Testis (tissue), 2 donors: ENCODE measurements at regions not wholly inside any gene's neighbourhood (a gene's known extent, or its start where the extent isn't known, plus 50 kb on each side); places are given as distances from the start of the nearest gene placed in this dataset.

Experiments
- DNase-seq: peaks from one replicate; pipeline ENCODE4 v3.0.0-alpha.2; 2019
- H3K27ac ChIP-seq, 2 donors: fragments of 200-600 bp; sonication (generic); one replicate each; pipeline ENCODE4 v1.5.1; 2019
- H3K27me3 ChIP-seq: fragments of 200-600 bp; sonication (generic); one replicate; pipeline ENCODE4 v1.5.1; 2019
- H3K36me3 ChIP-seq: fragments of 200-600 bp; sonication (generic); one replicate; pipeline ENCODE4 v1.5.1; 2017; ENCODE audit warnings: low read depth; ENCODE audit errors: missing control alignments
- H3K4me1 ChIP-seq: fragments of 200-600 bp; sonication (generic); one replicate; pipeline ENCODE4 v1.5.1; 2019
- H3K4me3 ChIP-seq, 2 donors: fragments of 200-600 bp; sonication (generic); one replicate each; pipeline ENCODE4 v1.5.1; 2017 to 2019
- H3K9me3 ChIP-seq: fragments of 200-600 bp; sonication (generic); one replicate; pipeline ENCODE4 v1.5.1; 2017
- POLR2A ChIP-seq: fragments of 450-650 bp; IDR thresholded peaks from one replicate; pipeline ENCODE4 v1.6.1; 2017; ENCODE audit warnings: antibody characterized with exemption, mild to moderate bottlenecking, moderate library complexity
- WGBS, 2 donors: methylation state at CpG; one replicate each; pipeline ENCODE4 v1.1.5; 2018; 5-methylcytosine and 5-hydroxymethylcytosine counted together
- intact Hi-C: fragments of 100-400 bp; cut with DNase I; formaldehyde crosslinking; loops from one replicate; pipeline ENCODE4 v1.15.1; 2023; ENCODE audit warnings: low total_unique reads
- TF ChIP-seq, protein P1 (sequence below), 3 experiments: fragments of 450-650 bp in 2 of 3; fragments of 200-600 bp in 1 of 3; sonication (generic) in 1 of 3; IDR thresholded peaks; one replicate each; pipeline ENCODE4 v1.5.1; 2016 to 2019; ENCODE audit warnings: antibody characterized with exemption in 3 of 3, mild to moderate bottlenecking in 2 of 3, moderate library complexity in 1 of 3

DNA sequence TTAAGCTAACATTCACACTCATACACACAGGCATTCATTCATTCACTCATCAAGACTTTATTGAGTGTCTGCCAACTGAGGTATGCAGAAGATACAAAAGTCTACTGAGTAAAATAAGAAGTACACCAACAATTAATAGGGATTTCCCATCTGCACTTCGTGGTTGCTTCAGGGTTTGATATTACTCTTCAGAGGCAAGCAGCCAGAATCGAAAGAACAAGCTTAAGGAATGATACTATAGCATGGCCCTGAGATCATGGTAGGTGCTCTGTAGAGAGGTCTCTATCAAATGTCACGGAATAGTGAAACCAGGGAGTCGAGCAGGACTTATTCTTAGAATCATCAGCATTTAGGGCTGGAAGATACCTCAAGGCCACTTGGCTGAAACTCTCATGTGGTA lies 135.4 kb downstream of the NRN1 start:
- WGBS, 2 donors = 81 to 86% methylated on average over 4 of the region's 4 CpGs
- no peaks in the 10 kb centered on the region for H3K27me3 ChIP-seq
- intact Hi-C loops = no loop called here
- no peaks in the 10 kb centered on the region for H3K36me3 ChIP-seq
- H3K4me1 ChIP-seq = no peaks in the 10 kb centered on the region
- H3K9me3 ChIP-seq = no peaks in the 10 kb centered on the region
- no peak overlapping the region for H3K27ac ChIP-seq
- no peak overlapping the region for H3K4me3 ChIP-seq
- DNase-seq = no peak
- TF ChIP-seq, protein P1, sequence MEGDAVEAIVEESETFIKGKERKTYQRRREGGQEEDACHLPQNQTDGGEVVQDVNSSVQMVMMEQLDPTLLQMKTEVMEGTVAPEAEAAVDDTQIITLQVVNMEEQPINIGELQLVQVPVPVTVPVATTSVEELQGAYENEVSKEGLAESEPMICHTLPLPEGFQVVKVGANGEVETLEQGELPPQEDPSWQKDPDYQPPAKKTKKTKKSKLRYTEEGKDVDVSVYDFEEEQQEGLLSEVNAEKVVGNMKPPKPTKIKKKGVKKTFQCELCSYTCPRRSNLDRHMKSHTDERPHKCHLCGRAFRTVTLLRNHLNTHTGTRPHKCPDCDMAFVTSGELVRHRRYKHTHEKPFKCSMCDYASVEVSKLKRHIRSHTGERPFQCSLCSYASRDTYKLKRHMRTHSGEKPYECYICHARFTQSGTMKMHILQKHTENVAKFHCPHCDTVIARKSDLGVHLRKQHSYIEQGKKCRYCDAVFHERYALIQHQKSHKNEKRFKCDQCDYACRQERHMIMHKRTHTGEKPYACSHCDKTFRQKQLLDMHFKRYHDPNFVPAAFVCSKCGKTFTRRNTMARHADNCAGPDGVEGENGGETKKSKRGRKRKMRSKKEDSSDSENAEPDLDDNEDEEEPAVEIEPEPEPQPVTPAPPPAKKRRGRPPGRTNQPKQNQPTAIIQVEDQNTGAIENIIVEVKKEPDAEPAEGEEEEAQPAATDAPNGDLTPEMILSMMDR (IDR thresholded peaks at IDR 0.05) = no peak

DNA sequence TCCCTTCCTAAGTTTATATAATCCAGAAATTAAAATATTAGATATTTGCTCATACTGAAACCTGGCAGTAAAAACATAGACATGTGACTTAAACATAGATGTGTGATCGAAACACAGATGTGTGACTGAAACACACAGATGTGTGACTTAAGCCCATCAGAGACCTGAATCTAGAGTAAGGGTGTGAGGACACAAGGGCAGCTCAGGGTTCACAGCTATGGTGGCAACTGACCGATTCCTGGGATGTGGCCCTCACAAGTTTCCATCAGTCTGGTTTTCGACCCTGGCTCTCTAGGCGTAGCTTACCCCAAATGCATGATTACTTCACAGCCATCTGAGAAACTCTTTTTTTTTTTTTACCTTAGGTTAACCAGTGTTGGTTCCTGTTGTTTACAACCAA lies 137.0 kb downstream of the NRN1 start:
- intact Hi-C loops = no loop called here
- no peak overlapping the region for H3K4me3 ChIP-seq
- H3K27ac ChIP-seq = no peak overlapping the region
- no peaks in the 10 kb centered on the region for H3K4me1 ChIP-seq
- WGBS, 2 donors = 88 to 92% methylated on average over 4 of the region's 4 CpGs
- no peak for DNase-seq
- no peaks in the 10 kb centered on the region for H3K36me3 ChIP-seq
- H3K9me3 ChIP-seq = no peaks in the 10 kb centered on the region
- no peaks in the 10 kb centered on the region for H3K27me3 ChIP-seq
- TF ChIP-seq POLR2A = no peak
- TF ChIP-seq, protein P1 (IDR thresholded peaks at IDR 0.05) = no peak

DNA sequence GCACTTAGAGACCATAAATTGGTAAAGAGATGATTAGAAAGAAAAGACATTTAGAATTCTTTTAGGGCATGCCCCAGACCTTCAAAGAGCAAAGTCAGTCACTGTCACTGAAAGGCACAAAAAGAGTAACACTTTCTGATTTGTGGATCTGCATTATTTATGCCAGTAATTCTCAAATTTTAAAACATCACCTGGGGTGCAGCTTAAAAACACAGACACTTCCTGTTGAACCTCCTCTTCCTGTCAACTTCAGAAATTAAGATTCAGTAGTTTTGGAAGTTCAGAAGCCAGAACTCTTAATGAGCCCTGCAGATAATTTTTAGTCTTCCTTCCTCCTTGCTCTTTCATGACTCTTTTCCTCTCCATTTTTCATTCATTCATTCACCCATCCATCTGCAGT lies 137.5 kb downstream of the NRN1 start:
- intact Hi-C loops = no loop called here
- Histone ChIP-seq H3K27me3 (no peaks in the 10 kb centered on the region), H3K4me1 (no peaks in the 10 kb centered on the region), H3K27ac (no peak overlapping the region), H3K4me3 (no peak overlapping the region), H3K9me3 (no peaks in the 10 kb centered on the region), H3K36me3 (no peaks in the 10 kb centered on the region)
- no peak for DNase-seq
- TF ChIP-seq, protein P1 (IDR thresholded peaks at IDR 0.05) = no peak
- TF ChIP-seq POLR2A = no peak

DNA sequence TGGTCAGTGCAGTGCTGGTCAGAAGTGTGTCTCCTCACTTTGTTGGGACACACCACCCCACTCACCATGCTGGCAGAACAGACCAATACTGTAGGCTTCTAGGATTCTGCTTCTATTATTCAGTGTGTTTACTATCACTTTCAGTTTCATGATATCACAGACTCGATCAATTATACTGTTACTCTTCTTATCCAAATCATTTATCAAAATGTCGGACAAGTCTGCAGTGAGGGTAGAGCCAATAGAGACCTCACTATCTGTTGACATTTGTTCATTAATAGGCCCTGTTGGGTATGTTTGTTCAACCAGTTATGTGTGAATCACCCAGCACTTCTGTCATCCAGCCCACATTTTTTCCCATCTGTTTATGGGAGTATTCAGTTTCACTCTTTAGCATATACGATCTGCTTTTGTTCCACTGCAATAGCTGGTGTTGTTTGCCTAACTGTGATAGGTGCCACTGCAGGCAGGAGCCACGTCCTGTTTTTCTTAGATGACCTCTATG lies 140.1 kb downstream of the NRN1 start:
- no peak for DNase-seq
- TF ChIP-seq, protein P1 (IDR thresholded peaks at IDR 0.05) = no peak
- no peak for TF ChIP-seq POLR2A
- Histone ChIP-seq H3K9me3 (no peaks in the 10 kb centered on the region), H3K4me1 (no peaks in the 10 kb centered on the region), H3K27ac (no peak overlapping the region), H3K27me3 (no peaks in the 10 kb centered on the region), H3K36me3 (no peaks in the 10 kb centered on the region), H3K4me3 (no peak overlapping the region)
- intact Hi-C loops = no loop called here
- WGBS, 2 donors = 49 to 60% methylated on average over 4 of the region's 4 CpGs

DNA sequence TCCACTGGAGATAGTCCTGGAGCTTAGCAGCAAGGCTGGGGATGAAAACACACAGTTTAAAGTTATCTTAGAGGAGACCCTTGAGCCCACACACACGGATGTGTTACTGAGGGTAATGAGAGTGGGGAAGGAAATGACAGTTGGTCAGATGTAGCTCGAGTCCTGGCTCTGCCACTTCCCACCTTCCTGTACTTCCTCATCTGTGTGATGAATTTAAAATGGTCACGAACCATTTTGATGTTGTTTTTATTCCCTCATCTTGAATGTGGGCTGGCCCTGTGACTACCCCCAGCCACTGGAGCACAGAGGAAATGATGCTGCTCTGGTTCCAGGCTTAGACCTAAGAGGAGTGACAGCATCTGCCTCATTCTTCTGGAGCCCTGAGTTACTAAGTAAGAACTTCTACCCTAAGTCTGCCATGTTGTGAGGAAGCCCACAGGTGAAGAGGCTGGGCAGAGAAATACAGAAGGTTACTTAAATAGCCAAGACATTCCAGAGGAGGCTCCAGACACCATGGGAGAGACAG lies 141.2 kb downstream of the NRN1 start:
- H3K27me3 ChIP-seq = no peaks in the 10 kb centered on the region
- no peak for TF ChIP-seq POLR2A
- TF ChIP-seq, protein P1 (IDR thresholded peaks at IDR 0.05) = no peak
- DNase-seq = no peak
- no peaks in the 10 kb centered on the region for H3K36me3 ChIP-seq
- intact Hi-C loops = no loop called here
- H3K27ac ChIP-seq = no peak overlapping the region
- WGBS, 2 donors = 61 to 69% methylated on average over 3 of the region's 3 CpGs
- H3K9me3 ChIP-seq = no peaks in the 10 kb centered on the region
- no peak overlapping the region for H3K4me3 ChIP-seq
- no peaks in the 10 kb centered on the region for H3K4me1 ChIP-seq
